HCT116 (cell line): ENCODE measurements at regions not wholly inside any gene's neighbourhood (a gene's known extent, or its start where the extent isn't known, plus 50 kb on each side); places are given as distances from the start of the nearest gene placed in this dataset.

Experiments
- ATAC-seq: fragments of 200-7000 bp; cut with Tn5 transposase; 2 replicates; pipeline ENCODE4 v1.9.1; 2020; ENCODE audit warnings: mild to moderate bottlenecking, moderate library complexity
- BruUV-seq: library from RNA; stranded (reverse); fragments of 400-500 nt; replicated peaks from 2 replicates; lab custom pipeline; 2021; lab: Mats Ljungman, UMichigan
- CTCF ChIA-PET: fragments of 300-600 bp; sonication (Branson Sonifier 250); formaldehyde crosslinking; loops from one replicate; lab custom pipeline; 2021; ENCODE audit warnings: antibody characterized with exemption; lab: Charles Lee
- POLR2A ChIA-PET: fragments of 300-600, 350-600 bp; sonication (Branson Sonifier 250); formaldehyde crosslinking; loops from one replicate; lab custom pipeline; 2021; ENCODE audit warnings: antibody characterized with exemption; lab: Charles Lee
- RAD21 ChIA-PET, 2 experiments: fragments of 300-600 bp; sonication (Branson Sonifier 250); formaldehyde crosslinking; loops; one replicate each; lab custom pipeline; 2023; ENCODE audit warnings: low total read pairs in 2 of 2; ENCODE audit not compliant: uncharacterized antibody in 2 of 2, unreplicated experiment in 2 of 2, low non-redundant PET in 1 of 2; lab: Charles Lee
- DNase-seq: peaks from one replicate; pipeline ENCODE4 v3.0.0-alpha.2; 2010; ENCODE audit warnings: low read depth, low spot score
- H2AFZ ChIP-seq: fragments of 200-600 bp; shearing (Covaris generic), sonication (generic); 2 replicates; pipeline ENCODE4 v1.6.1; 2017; ENCODE audit warnings: low read depth, mixed run types, mixed read lengths, antibody characterized with exemption, low read length; ENCODE audit not compliant: poor library complexity, severe bottlenecking
- H3K27ac ChIP-seq: 2 replicates; pipeline ENCODE4 v1.5.1; 2012; ENCODE audit warnings: low read depth, low read length
- H3K27me3 ChIP-seq: fragments of 200-600 bp; sonication (generic); 2 replicates; pipeline ENCODE4 v1.6.1; 2016; ENCODE audit warnings: mixed run types, low read length, mixed read lengths; ENCODE audit not compliant: insufficient read depth
- H3K36me3 ChIP-seq, 2 experiments: fragments of 200-500 bp in 1 of 2; fragments of 200-600 bp in 1 of 2; sonication (Bioruptor generic) in 1 of 2; sonication (generic) in 1 of 2; 2 replicates each; pipeline versions ENCODE4 v1.5.1 to v1.6.1; 2014 to 2016; ENCODE audit warnings: low read length in 2 of 2, inconsistent platforms in 1 of 2, mixed read lengths in 1 of 2, mixed run types in 1 of 2; ENCODE audit not compliant: insufficient read depth in 2 of 2, control insufficient read depth in 1 of 2
- H3K4me1 ChIP-seq, 2 experiments: fragments of 200-600 bp in 1 of 2; sonication (generic) in 1 of 2; 2 replicates each; pipeline versions ENCODE4 v1.5.1 to v1.6.1; 2012 to 2017; ENCODE audit warnings: low read length in 2 of 2, inconsistent platforms in 1 of 2, mild to moderate bottlenecking in 1 of 2, mixed read lengths in 1 of 2, mixed run types in 1 of 2, moderate library complexity in 1 of 2; ENCODE audit not compliant: insufficient read depth in 2 of 2, control insufficient read depth in 1 of 2
- H3K4me2 ChIP-seq: fragments of 200-600 bp; sonication (generic); 2 replicates; pipeline ENCODE4 v1.6.1; 2017; ENCODE audit warnings: mixed run types, low read length, mixed read lengths
- H3K4me3 ChIP-seq, 2 experiments: fragments of 200-600 bp in 1 of 2; sonication (generic) in 1 of 2; replicated peaks in 1 of 2; 2 replicates each; pipeline ENCODE4 v1.5.1; 2011 to 2016; ENCODE audit warnings: low read length in 2 of 2, control low read depth in 1 of 2, low read depth in 1 of 2, mild to moderate bottlenecking in 1 of 2, mixed read lengths in 1 of 2, mixed run types in 1 of 2
- H3K79me2 ChIP-seq: fragments of 200-600 bp; sonication (generic); 2 replicates; pipeline ENCODE4 v1.6.1; 2017; ENCODE audit warnings: mild to moderate bottlenecking, mixed run types, low read length, moderate library complexity, mixed read lengths; ENCODE audit not compliant: insufficient read depth
- H3K9ac ChIP-seq: fragments of 200-600 bp; sonication (generic); 2 replicates; pipeline ENCODE4 v1.6.1; 2016; ENCODE audit warnings: low read length, mixed read lengths
- H3K9me2 ChIP-seq: fragments of 200-600 bp; sonication (generic), shearing (Covaris generic); 2 replicates; pipeline ENCODE4 v1.6.1; 2017; ENCODE audit warnings: mixed run types, mild to moderate bottlenecking, moderate library complexity; ENCODE audit not compliant: insufficient read depth
- H3K9me3 ChIP-seq, 2 experiments: fragments of 200-500 bp in 1 of 2; fragments of 200-600 bp in 1 of 2; sonication (Bioruptor generic) in 1 of 2; sonication (generic) in 1 of 2; 2 replicates each; pipeline ENCODE4 v1.6.1; 2014 to 2017; ENCODE audit warnings: low read length in 2 of 2, mixed read lengths in 2 of 2, inconsistent platforms in 1 of 2, low read depth in 1 of 2, mild to moderate bottlenecking in 1 of 2, mixed run types in 1 of 2, moderate library complexity in 1 of 2; ENCODE audit not compliant: control insufficient read depth in 1 of 2, insufficient read depth in 1 of 2
- H4K20me1 ChIP-seq: fragments of 200-600 bp; sonication (generic), shearing (Covaris generic); 2 replicates; pipeline ENCODE4 v1.6.1; 2017; ENCODE audit warnings: mixed run types, mild to moderate bottlenecking, moderate library complexity; ENCODE audit not compliant: insufficient read depth
- ATF3 ChIP-seq: IDR thresholded peaks from 2 replicates; pipeline ENCODE4 v1.6.1; 2012
- EZH2phosphoT487 ChIP-seq: fragments of 200-600 bp; IDR thresholded peaks from 2 replicates; pipeline ENCODE4 v1.6.1; 2018; ENCODE audit warnings: antibody characterized with exemption, borderline replicate concordance
- FOSL1 ChIP-seq: IDR thresholded peaks from 2 replicates; pipeline ENCODE4 v1.6.1; 2012; ENCODE audit warnings: low read depth
- REST ChIP-seq: IDR thresholded peaks from 2 replicates; pipeline ENCODE4 v1.6.1; 2012; ENCODE audit warnings: low read depth
- SIN3A ChIP-seq: IDR thresholded peaks from 2 replicates; pipeline ENCODE4 v1.6.1; 2012; ENCODE audit warnings: low read depth
- YY1 ChIP-seq: IDR thresholded peaks from 2 replicates; pipeline ENCODE4 v1.6.1; 2011; ENCODE audit warnings: low read length, low read depth, moderate library complexity, mild to moderate bottlenecking; ENCODE audit not compliant: insufficient replicate concordance; ENCODE audit errors: extremely low read depth
- ZBTB33 ChIP-seq: IDR thresholded peaks from 2 replicates; pipeline ENCODE4 v1.6.1; 2011; ENCODE audit warnings: mild to moderate bottlenecking, low read length, moderate library complexity; ENCODE audit not compliant: insufficient replicate concordance; ENCODE audit errors: extremely low read depth
- ZFX ChIP-seq: fragments of 450-650 bp; IDR thresholded peaks from 2 replicates; pipeline ENCODE4 v1.6.1; 2017
- intact Hi-C: fragments of 100-400 bp; cut with micrococcal nuclease; formaldehyde crosslinking; loops from 2 replicates; pipeline ENCODE4 v1.10.0; 2022

GRCh38 chr5:3999929-4000328 is 404.3 kb downstream of the IRX1 start:
- H3K9me3 ChIP-seq: peaks cover 7 to 27% of the 10 kb centered on the region in 2 experiments; a peak in 2 of 4 replicates

GRCh38 chr5:4001004-4001403 is 405.4 kb downstream of the IRX1 start:
- intact Hi-C loops: no loop called here
- Histone ChIP-seq H4K20me1 (no peaks in the 10 kb centered on the region), H3K27ac (no peak overlapping the region), H3K4me2 (no peak overlapping the region), H2AFZ (no peak overlapping the region), H3K4me1 (no peaks in the 10 kb centered on the region), H3K9me3 (peaks cover 11 to 25% of the 10 kb centered on the region in 2 experiments; a peak in 2 of 4 replicates), H3K27me3 (no peaks in the 10 kb centered on the region), H3K36me3 (no peaks in the 10 kb centered on the region), H3K4me3 (no peak overlapping the region), H3K79me2 (no peaks in the 10 kb centered on the region), H3K9me2 (no peaks in the 10 kb centered on the region), H3K9ac (no peak overlapping the region)
- BruUV-seq: no TSS peak
- ChIA-PET RAD21 (no interaction called here), POLR2A (no interaction called here), CTCF (no interaction called here)
- DNase-seq (no peak), ATAC-seq (no peak)
- no peak for TF ChIP-seq YY1
- TF ChIP-seq ZBTB33: no peak
- no peak for TF ChIP-seq ZFX
- TF ChIP-seq REST: no peak
- TF ChIP-seq EZH2phosphoT487: no peak
- TF ChIP-seq ATF3: no peak

More at GRCh38 chr5:3999929-4000328, 404.3 kb downstream of the IRX1 start:
- ChIA-PET CTCF (no interaction called here), RAD21 (no interaction called here), POLR2A (no interaction called here)
- H4K20me1 ChIP-seq: no peaks in the 10 kb centered on the region
- H3K27ac ChIP-seq: no peak overlapping the region
- no peaks in the 10 kb centered on the region for H3K79me2 ChIP-seq
- DNase-seq (no peak), ATAC-seq (no peak)
- no peaks in the 10 kb centered on the region for H3K36me3 ChIP-seq
- H3K9ac ChIP-seq: no peak overlapping the region
- no TSS peak for BruUV-seq
- intact Hi-C loops: no loop called here
- TF ChIP-seq FOSL1 (no peak), YY1 (no peak), ZBTB33 (no peak), EZH2phosphoT487 (no peak), SIN3A (no peak)
- H3K4me1 ChIP-seq: no peaks in the 10 kb centered on the region
- no peaks in the 10 kb centered on the region for H3K9me2 ChIP-seq
- no peaks in the 10 kb centered on the region for H3K27me3 ChIP-seq
- H3K4me3 ChIP-seq: no peak overlapping the region
- no peak overlapping the region for H2AFZ ChIP-seq
- H3K4me2 ChIP-seq: no peak overlapping the region
